GM23248 (cell line): ENCODE measurements at regions not wholly inside any gene's neighbourhood (a gene's known extent, or its start where the extent isn't known, plus 50 kb on each side); places are given as distances from the start of the nearest gene placed in this dataset.

Experiments
- DNase-seq: peaks from one replicate; pipeline ENCODE4 v3.0.0-alpha.2; 2015
- H2AFZ ChIP-seq: fragments of 200-600 bp; sonication (generic); 2 replicates; pipeline ENCODE4 v1.6.1; 2016; ENCODE audit warnings: antibody characterized with exemption
- H3F3A ChIP-seq: fragments of 200-600 bp; sonication (generic); 2 replicates; pipeline ENCODE4 v1.6.1; 2016; ENCODE audit warnings: mild to moderate bottlenecking, antibody characterized with exemption, mixed run types; ENCODE audit not compliant: insufficient read depth
- H3K27ac ChIP-seq: fragments of 200-600 bp; sonication (generic); 2 replicates; pipeline ENCODE4 v1.5.1; 2016; ENCODE audit warnings: mild to moderate bottlenecking
- H3K27me3 ChIP-seq: fragments of 200-600 bp; sonication (generic); replicated peaks from 2 replicates; pipeline ENCODE4 v1.6.1; 2016; ENCODE audit warnings: mild to moderate bottlenecking; ENCODE audit not compliant: insufficient read depth
- H3K36me3 ChIP-seq: fragments of 200-600 bp; sonication (generic); 2 replicates; pipeline ENCODE4 v1.6.1; 2016; ENCODE audit warnings: low read depth, mild to moderate bottlenecking
- H3K4me1 ChIP-seq: fragments of 200-600 bp; sonication (generic); 2 replicates; pipeline ENCODE4 v1.6.1; 2016; ENCODE audit warnings: mild to moderate bottlenecking; ENCODE audit not compliant: insufficient read depth
- H3K4me2 ChIP-seq: fragments of 200-600 bp; sonication (generic); one replicate; pipeline ENCODE4 v1.6.1; 2016; ENCODE audit warnings: mild to moderate bottlenecking; ENCODE audit not compliant: unreplicated experiment
- H3K4me3 ChIP-seq: fragments of 200-600 bp; sonication (generic); 2 replicates; pipeline ENCODE4 v1.5.1; 2016; ENCODE audit warnings: mild to moderate bottlenecking
- H3K79me2 ChIP-seq: fragments of 200-600 bp; sonication (generic); 2 replicates; pipeline ENCODE4 v1.6.1; 2016; ENCODE audit warnings: mild to moderate bottlenecking; ENCODE audit not compliant: insufficient read depth
- H3K9ac ChIP-seq: fragments of 200-600 bp; sonication (generic); 2 replicates; pipeline ENCODE4 v1.6.1; 2016; ENCODE audit warnings: mild to moderate bottlenecking
- H3K9me2 ChIP-seq: fragments of 200-600 bp; sonication (generic); 2 replicates; pipeline ENCODE4 v1.6.1; 2016; ENCODE audit warnings: mixed run types, mild to moderate bottlenecking, moderate library complexity; ENCODE audit not compliant: insufficient read depth
- H3K9me3 ChIP-seq: fragments of 200-600 bp; sonication (generic); one replicate; pipeline ENCODE4 v1.6.1; 2017; ENCODE audit warnings: low read depth
- H4K20me1 ChIP-seq: fragments of 200-600 bp; sonication (generic); 2 replicates; pipeline ENCODE4 v1.6.0; 2016; ENCODE audit not compliant: insufficient read depth
- EZH2 ChIP-seq: fragments of 200-600 bp; sonication (generic); IDR thresholded peaks from 2 replicates; pipeline ENCODE4 v1.6.1; 2018; ENCODE audit warnings: antibody characterized with exemption, mild to moderate bottlenecking; ENCODE audit not compliant: insufficient read depth, poor library complexity, severe bottlenecking
- EZH2phosphoT487 ChIP-seq: fragments of 200-600 bp; sonication (generic); IDR thresholded peaks from 2 replicates; pipeline ENCODE4 v1.6.1; 2018; ENCODE audit warnings: antibody characterized with exemption, moderate library complexity, mild to moderate bottlenecking, low read depth; ENCODE audit not compliant: insufficient read depth
- WGBS, 2 experiments: methylation state at CpG; one replicate each; pipeline ENCODE4 v1.1.6; 2015 to 2017; ENCODE audit warnings: low lambda C conversion rate in 2 of 2, low coverage in 1 of 2; ENCODE audit errors: missing lambda C conversion rate in 2 of 2; 5-methylcytosine and 5-hydroxymethylcytosine counted together
- in situ Hi-C: fragments of 300-500 bp; cut with MboI; formaldehyde crosslinking; loops from 2 replicates; pipeline ENCODE4 v1.15.0; 2020

DNA sequence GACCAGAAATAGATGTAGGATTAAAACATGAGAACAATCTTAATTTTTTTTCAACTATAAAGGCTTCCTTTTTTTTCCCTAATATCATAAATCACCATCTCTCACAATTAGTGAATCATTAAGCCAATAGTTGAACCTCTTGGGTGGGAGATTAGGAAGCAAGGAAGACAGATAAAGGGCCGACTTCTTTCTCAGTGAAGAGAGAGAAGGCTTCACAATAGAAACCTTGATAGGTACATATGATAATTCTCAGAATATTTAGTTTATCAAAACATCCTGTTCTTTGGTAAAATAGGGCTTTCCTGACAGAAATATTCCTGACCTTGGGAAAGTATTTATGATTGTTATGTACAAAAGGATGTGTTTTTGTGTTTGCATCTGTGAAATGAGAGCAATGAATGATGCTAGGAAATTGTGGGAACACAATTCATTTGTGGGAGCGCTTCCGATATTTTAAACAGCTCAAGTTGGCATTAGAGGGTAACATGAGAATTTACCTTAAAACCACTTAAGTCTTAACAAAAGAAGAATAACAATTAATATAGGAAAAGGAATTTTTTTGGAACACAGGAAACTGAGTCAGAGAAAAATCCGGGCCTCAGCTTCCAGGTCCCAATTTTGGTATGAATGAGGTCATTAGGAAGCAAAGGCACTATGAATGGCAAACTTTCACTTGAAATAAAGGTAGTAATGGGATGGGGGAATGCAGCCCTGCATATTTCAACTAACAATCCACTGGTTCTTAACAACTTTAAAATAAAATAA is 263.2 kb upstream of the TGFBR2 start:
- no peak for DNase-seq
- H3K79me2 ChIP-seq, result no peaks in the 10 kb centered on the region
- in situ Hi-C loops, result no loop called here
- no peak overlapping the region for H3K4me3 ChIP-seq
- peak overlapping the region; percentile 19; the same call in 1 of the 2 replicates for H2AFZ ChIP-seq
- no peaks in the 10 kb centered on the region for H3K9me2 ChIP-seq
- no peaks in the 10 kb centered on the region for H3K27me3 ChIP-seq
- peaks cover 74% of the 10 kb centered on the region for H3K4me1 ChIP-seq
- WGBS, 2 experiments, result 70 to 74% methylated on average over 4 of the region's 4 CpGs
- no peaks in the 10 kb centered on the region for H4K20me1 ChIP-seq
- H3F3A ChIP-seq, result peaks cover 60% of the 10 kb centered on the region
- TF ChIP-seq EZH2 (no peak), EZH2phosphoT487 (no peak)
- no peaks in the 10 kb centered on the region for H3K9me3 ChIP-seq
- H3K36me3 ChIP-seq, result no peaks in the 10 kb centered on the region
- H3K4me2 ChIP-seq, result peak overlapping the region; percentile 26
- H3K9ac ChIP-seq, result no peak overlapping the region
- peak overlapping the region; percentile 74 for H3K27ac ChIP-seq

DNA sequence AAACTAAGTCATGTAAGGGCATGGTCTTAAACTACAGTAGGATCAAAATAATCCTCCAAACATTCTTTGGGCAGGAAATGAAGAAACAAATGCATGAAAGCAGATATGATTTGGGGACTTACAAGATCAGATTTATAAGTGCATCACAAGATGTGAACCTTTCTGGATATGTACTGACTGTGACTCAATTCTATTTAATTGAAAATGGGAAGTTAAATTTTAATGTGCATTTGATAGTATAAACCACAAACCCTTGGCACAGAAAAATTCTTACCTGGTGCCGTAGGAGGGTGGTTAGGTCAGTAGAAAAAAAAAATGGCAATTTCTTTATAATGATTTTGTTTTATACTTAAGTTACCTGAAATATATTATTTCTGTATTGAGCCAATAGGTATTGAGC is 262.5 kb upstream of the TGFBR2 start:
- WGBS, 2 experiments, result 97% methylated on average over 1 of the region's 1 CpG
- no peak for DNase-seq
- Histone ChIP-seq H3K27me3 (no peaks in the 10 kb centered on the region), H3K4me3 (no peak overlapping the region), H3K4me1 (peaks cover 80% of the 10 kb centered on the region), H3K36me3 (no peaks in the 10 kb centered on the region), H4K20me1 (no peaks in the 10 kb centered on the region), H3K9me3 (no peaks in the 10 kb centered on the region), H3K4me2 (peak overlapping the region; percentile 26), H3K9me2 (no peaks in the 10 kb centered on the region), H3K9ac (no peak overlapping the region), H2AFZ (no peak overlapping the region), H3F3A (peaks cover 66% of the 10 kb centered on the region), H3K27ac (no peak overlapping the region; the same call in 1 of the 2 replicates), H3K79me2 (no peaks in the 10 kb centered on the region)
- in situ Hi-C loops, result no loop called here
- TF ChIP-seq EZH2, result no peak
- TF ChIP-seq EZH2phosphoT487, result no peak

DNA sequence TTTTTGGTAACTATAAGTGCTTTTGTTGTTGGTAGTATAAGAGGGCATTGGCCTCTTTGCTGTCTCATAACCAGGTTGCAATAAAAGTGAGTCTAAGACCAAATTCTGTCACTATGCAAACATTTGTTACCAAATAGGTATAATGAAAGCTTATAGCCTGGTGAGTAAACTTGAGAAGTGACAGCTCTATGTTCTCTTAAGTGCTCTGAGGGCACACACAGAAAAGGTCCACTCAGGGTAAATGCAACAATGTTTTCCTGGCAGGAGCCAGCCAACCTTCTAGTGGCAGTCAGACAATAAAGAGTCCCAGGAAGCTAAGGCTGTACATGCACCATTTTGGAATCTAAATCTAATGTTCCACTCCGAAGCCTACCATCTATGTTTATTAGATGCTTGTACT is 262.1 kb upstream of the TGFBR2 start:
- 100% methylated on average over 1 of the region's 1 CpG for WGBS, 2 experiments
- in situ Hi-C loops, result no loop called here

DNA sequence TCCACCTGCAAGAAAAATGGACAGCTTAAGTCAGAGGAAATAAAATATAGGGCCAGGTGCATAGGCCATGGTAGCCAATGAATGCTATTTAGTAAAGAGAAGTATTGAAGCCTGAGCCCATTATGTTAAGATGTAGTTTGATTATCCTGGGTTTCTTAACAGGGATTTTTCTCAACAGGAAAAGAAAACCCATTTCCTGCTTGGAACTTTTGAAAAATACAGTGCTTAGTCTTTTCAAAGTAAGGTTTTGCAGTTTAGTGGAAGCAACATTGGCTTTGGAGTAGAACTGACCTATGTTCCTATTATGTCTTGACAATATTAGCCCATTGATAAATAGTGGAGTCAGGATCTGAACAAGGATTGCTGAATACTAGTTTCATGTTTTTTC is 259.5 kb upstream of the TGFBR2 start:
- Histone ChIP-seq H3K27ac (peak overlapping the region; percentile 92), H2AFZ (no peak overlapping the region), H3K9me3 (no peaks in the 10 kb centered on the region), H3K27me3 (no peaks in the 10 kb centered on the region), H4K20me1 (no peaks in the 10 kb centered on the region), H3K9ac (peak overlapping the region; percentile 54), H3K9me2 (no peaks in the 10 kb centered on the region), H3K4me3 (no peak overlapping the region), H3F3A (peaks cover 57% of the 10 kb centered on the region), H3K4me1 (peaks cover 72% of the 10 kb centered on the region), H3K79me2 (no peaks in the 10 kb centered on the region), H3K4me2 (peak overlapping the region; percentile 76), H3K36me3 (no peaks in the 10 kb centered on the region)
- in situ Hi-C loops, result no loop called here
- TF ChIP-seq EZH2phosphoT487 (no peak), EZH2 (no peak)
- DNase-seq, result no peak

More for the DNA sequence above, 262.1 kb upstream of the TGFBR2 start:
- Histone ChIP-seq H3K9me2 (no peaks in the 10 kb centered on the region), H3K4me1 (peaks cover 83% of the 10 kb centered on the region), H3K27me3 (no peaks in the 10 kb centered on the region), H3K9me3 (no peaks in the 10 kb centered on the region), H3K27ac (no peak overlapping the region), H2AFZ (no peak overlapping the region), H4K20me1 (no peaks in the 10 kb centered on the region), H3K4me2 (no peak overlapping the region), H3F3A (peaks cover 70% of the 10 kb centered on the region), H3K9ac (no peak overlapping the region), H3K4me3 (no peak overlapping the region), H3K79me2 (no peaks in the 10 kb centered on the region), H3K36me3 (no peaks in the 10 kb centered on the region)
- no peak for TF ChIP-seq EZH2
- TF ChIP-seq EZH2phosphoT487, result no peak
- no peak for DNase-seq
